ENCODE measurements at regions not wholly inside any gene's neighbourhood (a gene's known extent, or its start where the extent isn't known, plus 50 kb on each side); places are given as distances from the start of the nearest gene placed in this dataset.
A peak's percentile ranks its signal among the peaks of the same experiment; 100 is the strongest.

DNA sequence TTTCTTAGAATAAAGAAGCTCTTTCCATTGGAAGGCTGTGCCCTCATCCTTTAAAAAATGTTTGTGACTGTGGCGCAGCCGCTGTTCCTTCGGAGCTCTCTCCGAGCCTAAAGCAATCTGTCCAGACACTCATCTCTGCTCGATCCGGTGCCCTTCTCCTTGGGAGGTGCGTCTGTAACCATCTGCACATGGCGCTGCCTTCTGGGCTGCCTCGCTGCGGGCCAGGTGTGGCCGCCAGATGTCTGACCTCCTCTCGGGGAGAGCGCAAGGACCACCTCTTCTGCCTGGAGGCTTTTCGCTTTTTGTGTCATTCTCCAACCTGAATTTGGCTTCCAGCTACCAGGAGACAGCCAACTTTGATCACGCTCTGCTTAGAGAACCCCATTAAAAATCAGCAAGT is 153.4 kb upstream of the PTCH1 start:
- DNase-seq (ENCODE audit: low read depth) = no peak

DNA sequence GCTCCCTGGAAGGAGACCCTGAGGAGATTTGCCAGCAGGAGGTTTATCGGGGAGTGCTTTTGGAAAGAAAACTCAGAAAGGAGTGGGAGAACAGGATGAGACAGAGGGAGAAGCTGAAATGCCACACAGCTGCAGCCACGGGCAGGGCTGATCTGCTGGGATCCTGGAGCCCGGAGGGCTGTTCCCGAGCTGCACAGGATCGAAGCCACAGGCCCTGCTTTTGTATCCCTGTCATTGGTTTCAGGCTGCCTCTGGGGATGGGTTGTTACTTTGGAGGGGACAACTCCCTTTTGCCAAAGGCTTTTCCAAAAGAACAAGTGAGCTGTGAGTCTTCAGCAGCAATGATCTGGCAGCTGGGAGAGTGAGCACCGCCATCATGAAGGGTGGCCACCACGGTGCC is 152.5 kb upstream of the PTCH1 start:
- DNase-seq (ENCODE audit: low read depth) = no peak

DNA sequence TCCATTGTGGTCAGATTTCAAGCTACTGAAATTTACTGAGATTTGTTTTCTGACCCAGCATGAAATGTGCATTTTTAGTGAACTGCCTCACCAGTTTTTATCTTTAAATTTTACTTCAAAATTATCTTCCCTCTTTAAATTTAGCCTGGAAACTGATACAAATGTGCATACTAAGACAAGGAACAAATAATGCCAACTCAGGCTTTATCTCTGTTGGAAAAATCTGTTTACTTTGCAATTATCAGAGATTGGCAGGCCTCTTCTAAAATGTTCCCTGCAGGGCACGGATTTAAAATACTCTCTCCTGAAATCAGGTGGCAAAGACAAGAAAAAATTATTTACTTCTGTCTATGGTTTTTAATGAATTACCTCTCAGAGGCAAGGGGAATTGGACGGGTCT is 151.0 kb upstream of the PTCH1 start:
- DNase-seq (ENCODE audit: low read depth) = no peak

DNA sequence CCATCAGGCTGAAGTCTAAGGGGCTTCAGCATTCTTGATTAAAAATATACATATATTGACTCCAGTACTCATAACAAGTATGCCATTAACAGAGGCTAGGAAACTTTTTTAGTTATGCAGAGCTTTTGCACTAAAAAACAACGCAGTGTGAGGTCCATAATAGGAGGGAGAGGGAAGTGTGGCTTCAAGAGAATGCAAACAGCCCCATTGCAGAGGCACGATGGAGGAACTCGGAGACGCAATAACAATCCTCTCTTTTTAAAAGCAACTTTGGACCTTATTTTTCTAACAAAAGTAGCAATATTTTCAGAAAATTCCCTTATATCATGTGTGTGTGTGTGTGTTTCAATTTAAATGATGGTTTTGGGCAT is 150.0 kb upstream of the PTCH1 start:
- DNase-seq (ENCODE audit: low read depth) = no peak

DNA sequence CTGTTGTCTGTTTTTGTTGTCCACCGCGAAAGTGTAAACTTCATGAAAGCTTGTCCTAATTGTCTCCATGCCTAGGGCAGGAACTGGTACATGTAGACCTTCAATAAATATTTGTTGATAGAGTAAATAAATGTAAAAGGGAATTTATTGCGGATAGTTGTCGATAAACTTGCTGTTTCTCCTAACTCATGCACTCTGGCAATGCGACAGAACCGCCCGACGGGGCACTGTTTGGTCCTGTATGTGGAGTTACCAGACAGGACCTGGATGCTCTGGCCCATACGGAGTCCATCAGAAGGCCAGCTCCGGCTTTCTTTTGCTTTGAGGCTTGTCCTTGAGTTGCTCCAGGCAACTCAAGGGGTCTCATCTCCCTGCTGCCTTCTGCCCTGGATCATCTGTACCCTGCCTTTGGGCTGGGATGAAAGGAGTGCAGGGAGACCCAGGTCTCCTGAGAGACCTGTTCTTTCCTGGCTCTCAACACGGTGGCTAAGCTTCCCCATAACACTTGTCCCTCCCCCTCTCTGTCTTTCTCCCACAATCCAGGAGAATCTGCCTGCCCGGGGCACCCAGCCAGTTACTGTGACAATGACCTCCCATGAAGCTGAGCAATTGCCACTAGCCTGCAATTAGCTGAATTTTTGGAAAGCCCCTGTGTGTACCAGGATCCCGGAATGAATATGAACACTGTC is 149.5 kb upstream of the PTCH1 start:
- DNase-seq (ENCODE audit: low read depth) = no peak

DNA sequence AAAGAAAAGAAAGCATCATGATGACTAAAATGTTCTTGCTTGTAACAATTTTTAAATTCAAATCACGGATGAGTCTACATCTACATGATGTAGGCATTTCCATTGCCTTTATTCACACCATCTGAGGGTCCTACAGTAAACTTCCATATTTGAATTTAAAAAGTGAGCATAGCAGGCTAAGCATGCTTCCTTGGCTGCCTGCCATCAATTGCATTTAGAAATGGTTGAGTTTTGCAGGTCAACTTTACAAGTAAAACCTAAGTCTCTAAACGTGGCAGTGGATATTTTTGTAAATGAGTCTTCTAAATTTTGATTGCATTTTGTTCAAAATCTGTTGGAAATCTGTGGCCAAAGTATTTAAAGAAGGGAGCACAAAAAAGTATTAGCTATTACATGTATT is 136.5 kb upstream of the PTCH1 start:
- no peak for DNase-seq (ENCODE audit: low read depth)

DNA sequence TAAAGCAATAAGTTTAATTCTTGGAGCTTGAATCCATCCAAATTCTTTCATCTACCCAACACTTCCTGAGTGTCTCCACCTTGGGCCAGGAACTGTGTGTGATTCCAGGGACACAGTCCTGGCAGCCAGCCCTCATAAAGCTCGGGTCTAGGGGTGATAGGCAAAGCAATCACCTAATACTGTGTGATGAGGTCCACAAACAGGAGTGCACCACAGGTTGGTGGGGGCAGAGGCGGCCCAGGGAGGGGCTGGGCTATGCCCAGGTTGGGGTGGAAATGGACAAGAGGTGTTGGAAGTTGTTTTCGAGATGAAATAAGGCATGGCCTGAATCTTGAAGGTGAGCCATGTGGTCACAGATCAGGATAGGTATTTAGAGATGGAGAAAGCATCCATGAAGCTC is 133.9 kb upstream of the PTCH1 start:
- no peak for DNase-seq (ENCODE audit: low read depth)

DNA sequence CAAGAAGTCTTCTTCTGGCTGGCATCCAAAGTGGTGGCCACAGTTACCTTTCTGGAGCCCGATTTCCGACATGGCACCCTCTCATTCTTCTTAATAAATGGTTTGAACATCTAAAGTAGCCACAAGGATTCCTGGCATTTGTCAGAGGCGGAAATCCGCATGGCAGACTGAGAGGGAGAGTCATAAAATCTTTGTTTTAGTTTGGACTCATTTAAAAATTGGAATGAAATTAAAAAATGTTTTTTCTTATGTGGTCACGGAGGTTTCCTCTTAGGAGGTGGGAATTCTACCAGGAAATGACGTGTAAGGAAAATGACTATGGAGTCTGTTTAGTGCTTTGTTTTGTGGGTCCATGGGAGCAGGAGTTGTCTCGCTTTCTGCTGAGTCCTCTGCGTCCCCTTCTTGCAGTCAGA is 133.0 kb upstream of the PTCH1 start:
- no peak for DNase-seq (ENCODE audit: low read depth)

DNA sequence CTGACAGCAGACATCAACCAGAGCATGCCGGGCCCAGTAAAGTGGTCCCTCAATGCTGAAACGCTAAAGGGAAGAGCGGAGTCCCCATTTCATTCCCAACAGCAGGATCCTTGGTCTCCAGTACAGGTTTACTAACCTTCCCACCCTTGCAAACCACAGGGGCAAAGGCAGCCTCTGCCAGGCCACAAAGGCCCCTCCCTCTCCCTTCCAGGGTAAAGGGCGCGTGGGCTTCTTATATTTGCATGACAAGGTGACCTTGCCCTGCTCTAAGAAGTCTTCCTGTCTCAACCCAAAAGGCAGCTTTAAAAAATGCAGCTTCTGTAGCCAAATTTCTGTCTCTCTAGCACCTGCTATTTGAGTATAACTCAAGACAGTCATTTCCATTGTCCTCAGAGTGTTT is 131.5 kb upstream of the PTCH1 start:
- no peak for DNase-seq (ENCODE audit: low read depth)

DNA sequence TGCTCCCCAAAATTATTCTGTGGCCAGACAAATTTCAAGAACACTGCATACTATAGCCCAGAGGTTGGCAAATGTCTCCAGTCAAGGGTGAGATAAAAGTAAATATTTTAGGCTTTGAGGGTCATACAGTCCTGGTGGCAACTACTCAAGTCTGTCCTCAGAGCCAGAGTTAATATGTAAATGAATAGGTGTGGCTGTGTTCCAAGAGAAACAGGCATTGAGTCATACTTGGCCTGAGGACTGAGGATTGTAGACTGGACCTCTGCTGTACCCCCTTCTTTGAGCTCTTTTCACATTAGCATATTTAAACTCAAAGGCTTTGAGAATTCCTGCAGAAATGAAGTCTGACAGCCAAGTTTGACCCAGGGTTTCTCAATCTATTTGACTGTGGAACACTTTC is 129.2 kb upstream of the PTCH1 start:
- peak; percentile 91 for DNase-seq (ENCODE audit: low read depth)

DNA sequence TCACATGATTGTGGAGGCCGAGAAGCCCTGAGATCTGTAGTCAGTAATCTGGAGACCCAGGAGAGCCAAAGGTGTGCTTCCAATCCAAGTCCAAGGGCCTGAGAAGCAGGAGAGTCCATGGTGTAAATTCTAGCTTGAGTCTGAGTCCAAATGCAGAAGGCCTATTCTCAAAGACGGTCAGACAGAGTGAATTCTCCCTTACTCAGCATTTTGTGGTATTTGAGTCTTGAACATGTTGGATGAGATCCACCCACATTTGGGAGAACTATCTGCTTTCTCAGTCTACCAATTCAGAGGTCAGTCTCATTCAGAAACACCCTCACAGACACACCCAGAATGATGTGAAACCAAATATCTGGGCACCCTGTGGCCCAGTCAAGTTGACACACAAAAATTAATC is 128.8 kb upstream of the PTCH1 start:
- DNase-seq (ENCODE audit: low read depth) = no peak

DNA sequence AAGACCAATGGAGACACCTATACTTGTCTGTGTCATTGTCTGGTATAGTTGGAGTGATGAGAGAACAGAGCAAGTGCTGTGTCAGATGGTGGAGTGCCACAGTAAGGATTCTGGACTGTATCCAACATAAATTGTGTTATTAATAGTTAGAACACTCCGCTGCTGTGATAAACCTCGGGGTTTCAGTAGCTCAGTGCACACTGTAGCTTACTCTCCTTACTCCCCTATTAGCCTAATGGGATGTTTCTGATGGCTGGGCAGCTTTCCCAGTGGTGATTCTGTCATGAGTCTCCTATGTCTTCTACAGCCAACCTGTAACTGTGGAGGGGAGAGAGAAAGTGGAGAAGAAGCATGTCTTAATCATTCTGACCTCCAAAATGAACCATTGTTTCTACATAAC is 127.6 kb upstream of the PTCH1 start:
- peak; percentile 21 for DNase-seq (ENCODE audit: low read depth)

DNA sequence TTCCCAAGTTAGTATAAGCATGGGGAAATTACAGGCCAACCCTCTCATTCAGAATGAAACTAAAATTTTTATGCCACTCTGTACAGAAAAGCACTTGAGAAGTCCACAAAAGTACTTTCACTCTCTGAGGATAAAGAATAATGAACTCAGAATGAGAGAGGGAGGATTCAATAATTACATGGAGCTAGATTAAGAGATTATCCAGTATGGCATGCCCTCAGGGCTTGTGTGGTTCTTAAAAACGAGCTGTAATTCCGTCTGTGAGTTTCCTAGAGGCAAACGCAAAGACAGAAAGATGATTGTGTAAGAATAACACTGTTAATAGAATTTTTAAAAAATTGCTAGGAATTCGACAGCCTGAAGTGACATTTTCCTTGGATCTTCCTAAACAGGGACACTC is 126.8 kb upstream of the PTCH1 start:
- DNase-seq (ENCODE audit: low read depth) = no peak

DNA sequence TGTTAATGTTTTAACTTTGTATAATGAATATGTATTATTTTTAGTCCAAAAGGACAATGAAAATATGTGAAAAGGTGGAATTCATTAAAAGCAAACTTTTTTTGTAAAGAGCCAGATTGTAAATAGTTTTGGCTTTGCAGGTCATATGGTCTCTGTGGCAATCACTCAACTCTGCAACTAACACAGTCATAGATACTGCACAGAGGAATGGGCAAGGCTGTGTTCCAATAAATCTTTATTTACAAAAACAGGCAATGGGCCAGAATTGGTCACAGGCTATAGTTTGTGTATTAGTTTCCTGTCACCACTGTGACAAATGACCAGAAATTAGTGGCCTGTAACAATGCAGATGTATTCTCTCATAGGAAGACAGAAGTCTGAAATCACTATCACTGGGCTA is 125.4 kb upstream of the PTCH1 start:
- DNase-seq (ENCODE audit: low read depth) = no peak

DNA sequence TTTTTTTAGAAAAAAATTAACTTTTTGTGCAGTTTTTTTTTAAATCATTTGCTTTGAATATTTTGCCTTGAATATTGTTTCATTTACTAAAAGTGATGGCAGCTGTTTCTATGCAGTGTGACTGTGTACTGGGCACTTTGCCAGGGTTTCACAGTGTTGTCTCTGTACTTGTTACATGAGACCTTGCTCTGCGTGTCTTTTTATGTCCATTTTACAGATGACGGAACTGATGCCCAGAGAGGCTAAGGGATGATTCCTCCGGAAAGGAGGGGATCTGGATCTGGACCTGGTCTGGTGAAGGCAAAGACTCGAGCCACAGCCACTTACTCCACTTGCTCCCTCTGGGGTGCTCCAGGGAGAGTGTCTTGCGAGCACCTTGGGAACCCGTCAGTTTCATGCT is 124.8 kb upstream of the PTCH1 start:
- no peak for DNase-seq (ENCODE audit: low read depth)

DNA sequence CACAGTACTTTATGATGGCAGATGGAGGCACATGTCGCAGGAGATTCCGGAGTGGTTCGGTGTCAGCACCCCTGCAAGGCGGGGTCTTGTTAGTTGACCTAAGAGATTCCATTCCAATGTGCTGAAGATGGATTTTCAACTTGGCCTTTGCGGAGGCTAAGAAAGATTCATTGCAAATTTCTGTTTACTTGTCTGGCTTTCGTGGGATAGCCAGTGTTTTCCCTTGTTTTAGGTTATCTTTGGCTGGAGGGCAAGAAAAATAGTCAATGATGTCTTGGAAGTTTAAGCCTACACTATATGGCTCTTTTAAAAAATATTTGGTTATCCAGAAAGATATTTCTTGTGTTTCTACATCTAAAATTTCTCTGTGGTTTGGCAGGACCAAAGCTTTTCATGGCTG is 123.6 kb upstream of the PTCH1 start:
- DNase-seq (ENCODE audit: low read depth) = no peak

DNA sequence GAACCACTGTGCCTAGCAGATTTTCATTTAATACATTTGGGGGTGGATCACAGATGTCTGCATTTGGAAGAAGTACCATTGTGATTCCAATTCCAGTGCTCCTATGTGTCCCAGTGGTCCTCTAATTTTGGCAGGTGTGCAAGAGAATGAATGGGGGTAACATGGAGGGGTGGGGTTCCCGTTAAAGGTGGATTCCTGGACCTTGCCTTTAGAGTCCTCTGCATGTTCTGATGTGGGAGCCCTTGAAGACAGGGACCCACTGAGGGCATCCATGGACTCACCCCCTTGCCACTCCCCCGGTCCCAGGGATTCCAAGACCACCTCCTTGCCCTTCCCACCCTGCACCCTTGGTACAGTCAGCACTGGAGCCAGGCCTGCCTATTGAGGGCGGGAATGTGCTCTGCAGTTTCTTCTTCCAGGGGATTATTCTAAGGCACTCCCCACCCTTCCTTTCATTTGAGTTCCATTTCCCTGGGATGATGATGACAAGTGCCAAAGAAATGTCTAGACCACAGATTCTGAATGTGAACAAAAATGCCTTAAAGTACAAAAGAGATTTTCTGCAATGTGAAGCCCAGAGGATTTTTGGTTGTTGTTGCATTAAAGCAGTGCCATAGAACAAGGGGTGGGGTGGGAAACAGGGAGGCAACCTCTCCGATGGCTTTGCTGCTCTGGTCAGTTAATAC is 119.4 kb upstream of the PTCH1 start:
- no peak for DNase-seq (ENCODE audit: low read depth)

DNA sequence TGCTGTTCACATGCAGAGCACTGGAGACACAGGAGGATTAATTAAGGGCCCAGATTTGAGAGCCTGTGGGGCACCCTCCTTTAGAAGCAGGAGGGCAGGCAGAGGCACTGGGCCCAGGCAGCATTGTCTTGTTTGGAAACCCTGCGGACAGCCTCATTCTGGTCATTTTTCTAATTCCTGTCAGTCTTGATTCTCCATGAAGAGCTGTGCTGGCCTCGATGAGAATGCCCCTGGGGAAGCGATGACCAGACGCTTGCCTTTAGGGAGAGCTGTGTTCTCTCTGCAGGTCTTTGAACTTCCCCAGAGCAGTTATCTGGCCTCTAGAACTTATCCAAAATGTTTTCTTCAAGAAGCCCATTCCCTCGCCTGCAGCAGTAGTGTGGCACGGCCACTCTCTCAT is 117.8 kb upstream of the PTCH1 start:
- DNase-seq (ENCODE audit: low read depth) = no peak

DNA sequence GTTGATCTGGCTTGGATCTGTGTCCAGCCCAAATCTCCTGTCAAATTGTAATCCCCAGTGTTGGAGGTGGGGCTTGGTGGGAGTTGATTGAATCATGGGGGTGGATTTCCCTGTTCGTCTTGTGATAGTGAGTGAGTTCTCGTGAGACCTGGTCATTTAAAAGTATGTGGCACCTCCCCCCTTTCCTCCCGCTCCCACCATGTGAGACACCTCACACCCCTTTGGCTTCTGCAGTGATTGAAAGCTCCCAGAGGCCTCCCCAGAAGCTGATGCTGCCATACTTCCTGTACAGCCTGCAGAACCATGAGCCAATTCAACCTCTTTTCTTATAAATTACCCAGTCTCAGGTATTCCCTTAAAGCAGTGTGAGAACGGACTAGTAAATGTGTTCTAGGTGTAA is 117.3 kb upstream of the PTCH1 start:
- no peak for DNase-seq (ENCODE audit: low read depth)

DNA sequence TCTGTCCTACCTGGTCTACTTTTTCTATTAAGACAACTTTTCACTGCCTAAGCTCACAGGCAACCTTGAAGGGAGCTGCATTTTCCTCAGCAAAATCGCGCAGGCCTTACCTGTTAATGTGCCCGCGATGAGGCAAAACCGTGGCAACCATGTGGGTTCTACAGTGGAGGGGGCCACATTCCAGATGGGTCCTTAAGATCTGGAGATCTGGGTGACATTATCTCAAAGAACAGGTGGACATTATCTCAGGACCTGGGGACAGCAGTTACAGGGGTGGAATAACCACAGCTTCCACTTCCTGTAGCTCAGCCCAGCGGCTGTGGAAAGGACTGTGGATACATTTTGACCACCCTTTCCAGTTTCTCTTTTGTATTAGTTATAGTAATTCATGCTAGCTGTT is 112.8 kb upstream of the PTCH1 start:
- no peak for DNase-seq (ENCODE audit: low read depth)

DNA sequence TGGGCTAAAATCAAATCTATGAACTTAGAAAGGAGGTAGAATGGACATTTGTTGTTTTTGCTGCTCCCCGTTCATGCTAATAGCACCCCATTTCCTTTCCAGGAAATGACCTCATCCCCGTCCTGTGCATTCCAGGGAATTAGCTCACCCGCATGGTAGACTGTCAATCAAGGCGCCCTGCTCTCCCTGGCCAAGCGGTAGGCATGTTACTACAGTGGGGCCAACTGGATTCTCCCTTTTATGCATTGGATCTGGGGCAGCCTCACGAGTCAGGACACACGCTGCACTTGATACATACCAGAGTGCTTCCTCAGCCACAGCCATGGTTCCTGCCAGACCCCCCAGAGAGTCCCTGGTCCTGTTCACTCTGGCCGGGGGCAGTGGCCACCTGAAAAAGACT is 111.0 kb upstream of the PTCH1 start:
- no peak for DNase-seq (ENCODE audit: low read depth)

DNA sequence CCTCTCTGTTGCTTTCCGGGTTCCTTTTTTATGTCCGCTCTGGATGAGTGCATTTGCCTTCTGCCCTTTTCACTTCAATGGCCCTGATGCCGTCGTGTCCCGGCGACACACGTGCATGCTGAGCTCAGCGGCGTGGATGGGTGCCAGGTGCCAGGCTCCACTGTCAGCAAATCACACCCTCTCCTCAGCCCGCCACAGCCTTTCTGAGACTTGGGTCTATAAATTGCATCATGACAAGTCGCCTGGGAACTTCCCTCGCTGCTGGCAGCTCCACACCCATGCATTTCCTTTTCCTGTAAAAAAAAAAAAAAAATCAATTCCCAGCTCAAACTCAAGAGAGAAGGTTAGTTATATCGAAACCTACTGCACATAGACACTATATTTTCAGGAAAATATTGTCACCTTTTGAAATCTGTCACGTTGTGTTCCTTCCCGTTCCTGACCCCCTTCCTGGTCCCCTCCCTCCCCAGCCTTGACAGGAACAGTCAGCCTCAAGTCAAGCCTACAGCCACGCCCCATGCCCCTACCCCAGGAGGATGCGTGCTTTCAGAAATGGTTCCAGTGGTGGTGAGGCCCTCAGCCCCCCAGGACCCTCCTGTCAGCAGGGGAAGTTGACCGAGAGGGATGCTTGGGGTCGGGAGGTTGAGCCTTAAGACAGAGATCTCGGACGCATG is 110.3 kb upstream of the PTCH1 start:
- peak; percentile 47 for DNase-seq (ENCODE audit: low read depth)

DNA sequence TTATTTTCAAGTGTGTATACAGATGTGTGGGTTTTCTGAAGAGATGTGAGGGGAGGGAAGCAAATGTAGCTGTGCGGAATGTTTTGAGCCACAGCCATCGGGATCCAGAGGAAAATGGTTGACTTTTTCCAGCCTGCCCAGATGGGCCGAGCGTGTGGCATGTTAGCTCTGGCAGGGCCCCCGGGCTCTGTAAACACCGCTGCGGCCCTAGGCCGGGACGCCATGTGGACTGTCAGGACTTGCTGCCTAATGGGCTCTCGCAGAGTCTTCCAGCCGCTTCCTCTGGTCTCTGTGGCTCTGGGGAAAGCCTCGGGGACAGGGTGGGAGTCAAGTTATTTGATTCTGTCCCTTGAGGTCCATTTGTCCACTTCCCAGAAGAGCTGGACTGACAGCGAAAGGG is 109.6 kb upstream of the PTCH1 start:
- DNase-seq (ENCODE audit: low read depth) = no peak

DNA sequence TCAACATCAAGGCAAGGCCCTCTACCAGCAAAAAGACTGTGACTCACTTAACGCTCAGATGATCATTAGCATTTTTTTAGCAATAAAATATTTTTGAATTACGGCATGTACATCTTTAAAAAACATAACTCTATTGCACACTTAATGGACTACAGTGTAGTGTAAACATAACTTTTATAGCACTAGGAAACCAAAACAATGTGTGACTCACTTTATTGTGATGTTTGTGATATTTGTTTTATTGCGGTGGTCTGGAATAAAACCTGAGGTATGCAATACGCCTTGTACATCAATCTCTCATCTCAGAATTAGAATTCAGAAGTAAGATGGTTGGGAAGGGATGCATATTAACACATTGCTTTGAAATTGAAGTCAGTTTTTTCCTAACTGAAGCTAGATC is 106.9 kb upstream of the PTCH1 start:
- DNase-seq (ENCODE audit: low read depth) = no peak

Data from renal cortical epithelial cell (primary cell).